ENCODE measurements at regions not wholly inside any gene's neighbourhood (a gene's known extent, or its start where the extent isn't known, plus 50 kb on each side); places are given as distances from the start of the nearest gene placed in this dataset.

DNA sequence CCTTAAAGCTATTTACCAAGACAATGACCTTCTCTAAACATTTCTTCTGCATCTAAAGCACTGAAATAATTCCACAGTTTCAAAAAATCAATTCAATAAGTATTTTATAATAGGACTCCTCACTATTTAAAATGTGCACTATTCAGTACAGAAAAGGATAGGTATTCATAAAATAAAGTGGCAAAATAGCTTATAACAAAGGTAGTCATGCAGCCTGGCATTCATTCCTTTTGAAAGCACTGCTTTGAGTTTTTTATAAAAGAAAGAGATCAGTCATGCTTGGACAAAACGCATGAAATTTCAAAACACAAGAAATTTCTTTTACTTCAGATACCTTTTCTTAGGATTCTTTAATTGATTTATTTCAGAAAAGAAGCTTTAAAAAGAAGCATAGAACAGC is 689.7 kb upstream of the PHF14 start:
- CTCF ChIA-PET: no interaction called here
- TF ChIP-seq REST (IDR thresholded peaks at IDR 0.05; ENCODE audit: low read depth) (no peak), POLR2A (IDR thresholded peaks at IDR 0.05; ENCODE audit: borderline replicate concordance, extremely low read depth, insufficient read depth, insufficient read length) (no peak), CTCF (IDR thresholded peaks at IDR 0.05 in 2 of 3, conservative IDR thresholded peaks at IDR 0.05 in 1 of 3; ENCODE audit: borderline replicate concordance in 1 of 3, insufficient read depth in 1 of 3, low read depth in 2 of 3, low read length in 2 of 3) (no peak), SP1 (IDR thresholded peaks at IDR 0.05; ENCODE audit: low read depth) (no peak), SIN3A (IDR thresholded peaks at IDR 0.05; ENCODE audit: low read depth) (no peak), TCF7L2 (IDR thresholded peaks at IDR 0.05; ENCODE audit: borderline replicate concordance, extremely low read depth, insufficient read depth, insufficient read length) (no peak), EZH2 (IDR thresholded peaks at IDR 0.05) (no peak), CBX3 (IDR thresholded peaks at IDR 0.05; ENCODE audit: low read depth) (no peak), EGR1 (IDR thresholded peaks at IDR 0.05; ENCODE audit: low read depth) (no peak), ATF3 (IDR thresholded peaks at IDR 0.05) (no peak), CEBPB (IDR thresholded peaks at IDR 0.05; ENCODE audit: low read depth) (no peak), ZNF274 (IDR thresholded peaks at IDR 0.05; ENCODE audit: low read depth, low read length) (no peak), JUND (IDR thresholded peaks at IDR 0.05) (no peak), MAX (IDR thresholded peaks at IDR 0.05) (no peak)
- Histone ChIP-seq H3K9ac (ENCODE audit: low read length) (no peak overlapping the region), H2AFZ (ENCODE audit: low read depth, low read length, poor library complexity, severe bottlenecking) (no peak overlapping the region), H3K9me2 (ENCODE audit: insufficient read depth) (no peaks in the 10 kb centered on the region), H3K4me2 (ENCODE audit: low read length) (no peak overlapping the region), H3K4me3 (replicated peaks in 1 of 2; ENCODE audit: low read depth in 1 of 2, low read length in 2 of 2) (no peak overlapping the region), H3K79me2 (ENCODE audit: insufficient read depth, low read length) (no peaks in the 10 kb centered on the region), H3K36me3 (ENCODE audit: control insufficient read depth in 1 of 2, insufficient read depth in 2 of 2, low read length in 2 of 2) (no peaks in the 10 kb centered on the region), H3K27me3 (ENCODE audit: insufficient read depth, low read length) (no peaks in the 10 kb centered on the region), H4K20me1 (ENCODE audit: insufficient read depth) (no peaks in the 10 kb centered on the region), H3K4me1 (ENCODE audit: control insufficient read depth in 1 of 2, insufficient read depth in 2 of 2, low read length in 2 of 2) (no peaks in the 10 kb centered on the region), H3K9me3 (ENCODE audit: control insufficient read depth in 1 of 2, insufficient read depth in 1 of 2, low read depth in 1 of 2, low read length in 2 of 2) (no peaks in the 10 kb centered on the region; a peak in 2 of 4 replicates), H3K27ac (ENCODE audit: low read depth, low read length) (no peak overlapping the region)
- intact Hi-C loops (cut with micrococcal nuclease): no loop called here
- ATAC-seq (no peak), DNase-seq (ENCODE audit: low read depth, low spot score) (no peak)
- POLR2A ChIA-PET: no interaction called here
- BruUV-seq (replicated peaks): no TSS peak
- RAD21 ChIA-PET (ENCODE audit: low non-redundant PET in 1 of 2, low total read pairs in 2 of 2, uncharacterized antibody in 2 of 2, unreplicated experiment in 2 of 2): no interaction called here
